HepG2 (cell line): ENCODE measurements at regions not wholly inside any gene's neighbourhood (a gene's known extent, or its start where the extent isn't known, plus 50 kb on each side); places are given as distances from the start of the nearest gene placed in this dataset.

Experiments used
- ATAC-seq: fragments of 200-7000 bp; cut with Tn5 transposase; 3 replicates; pipeline ENCODE4 v1.9.1; 2020; ENCODE audit warnings: mild to moderate bottlenecking, moderate library complexity
- BruUV-seq: library from RNA; stranded (reverse); fragments of 400-500 nt; replicated peaks from 2 replicates; lab custom pipeline; 2021; lab: Mats Ljungman, UMichigan
- CTCF ChIA-PET: fragments of 300-600 bp; formaldehyde crosslinking; extraction: SDS; loops from one replicate; lab custom pipeline; 2021; ENCODE audit warnings: low total read pairs, inconsistent platforms, low intra/inter-chr PET ratio; lab: Yijun Ruan, JAX
- POLR2A ChIA-PET: fragments of 350-600 bp; sonication (Branson Sonifier 250); formaldehyde crosslinking; loops from one replicate; lab custom pipeline; 2020; ENCODE audit warnings: antibody characterized with exemption, inconsistent platforms; lab: Yijun Ruan, JAX
- DNase-seq: peaks from one replicate; pipeline ENCODE4 v3.0.0-alpha.2; 2015; ENCODE audit warnings: low spot score
- FAIRE-seq: peaks from 3 replicates; lab custom pipeline; 2011; peaks lifted over from hg19 to GRCh38; lab: Jason Lieb, UNC
- H2AFZ ChIP-seq: one replicate; pipeline ENCODE4 v1.6.1; 2011; ENCODE audit warnings: low read length, inconsistent platforms
- H3K27ac ChIP-seq: fragments of 300-600 bp; 3 replicates; pipeline ENCODE4 v1.8.0; 2011; ENCODE audit warnings: mixed run types, mild to moderate bottlenecking, mixed read lengths, low read length, inconsistent platforms; ENCODE audit not compliant: insufficient read depth; ENCODE audit errors: extremely low read length
- H3K27me3 ChIP-seq, 2 experiments: fragments of 200-600 bp in 1 of 2; 2 replicates in 1 of 2; 3 replicates in 1 of 2; pipeline versions ENCODE4 v1.6.0 to v1.8.0; 2011; ENCODE audit warnings: low read length in 2 of 2, mild to moderate bottlenecking in 2 of 2, moderate library complexity in 2 of 2, inconsistent platforms in 1 of 2; ENCODE audit not compliant: insufficient read depth in 2 of 2, control insufficient read depth in 1 of 2
- H3K36me3 ChIP-seq, 2 experiments: fragments of 200-600 bp in 1 of 2; replicated peaks in 1 of 2; 2 replicates in 1 of 2; 3 replicates in 1 of 2; pipeline versions ENCODE4 v1.5.1 to v1.8.0; 2011; ENCODE audit warnings: low read length in 2 of 2, inconsistent platforms in 1 of 2; ENCODE audit not compliant: insufficient read depth in 2 of 2, control insufficient read depth in 1 of 2
- H3K4me1 ChIP-seq: 2 replicates; pipeline ENCODE4 v1.5.1; 2012; ENCODE audit warnings: low read length, inconsistent platforms; ENCODE audit not compliant: insufficient read depth
- H3K4me2 ChIP-seq: 2 replicates; pipeline ENCODE4 v1.6.0; 2011; ENCODE audit warnings: low read depth, low read length, inconsistent platforms
- H3K4me3 ChIP-seq, 3 experiments: fragments of 200-600 bp in 1 of 3; sonication (generic), shearing (Covaris generic) in 1 of 3; replicated peaks in 1 of 3; 2 replicates each; pipeline ENCODE4 v1.5.1; 2011 to 2016; ENCODE audit warnings: low read length in 3 of 3, inconsistent platforms in 2 of 3, low read depth in 2 of 3, mild to moderate bottlenecking in 2 of 3, control low read depth in 1 of 3, mixed read lengths in 1 of 3; ENCODE audit not compliant: insufficient read depth in 1 of 3
- H3K79me2 ChIP-seq: one replicate; pipeline ENCODE4 v1.6.1; 2011; ENCODE audit warnings: low read length, inconsistent platforms; ENCODE audit not compliant: insufficient read depth
- H3K9ac ChIP-seq: 2 replicates; pipeline ENCODE4 v1.6.0; 2011; ENCODE audit warnings: mild to moderate bottlenecking, low read depth, low read length, inconsistent platforms; ENCODE audit not compliant: insufficient read depth
- H3K9me3 ChIP-seq: 2 replicates; pipeline ENCODE4 v1.5.1; 2012; ENCODE audit warnings: mild to moderate bottlenecking, low read length
- H4K20me1 ChIP-seq: 2 replicates; pipeline ENCODE4 v1.6.0; 2011; ENCODE audit warnings: inconsistent platforms, mild to moderate bottlenecking, low read length, moderate library complexity; ENCODE audit not compliant: insufficient read depth
- ATF1 ChIP-seq: IDR thresholded peaks from 2 replicates; pipeline ENCODE4 v1.6.1; 2016; ENCODE audit warnings: mild to moderate bottlenecking, control low read depth
- KDM2A ChIP-seq: sonication (generic); formaldehyde crosslinking; IDR thresholded peaks from 2 replicates; pipeline ENCODE4 v1.4.0; 2020; ENCODE audit warnings: low read depth, missing genetic modification reagents, borderline replicate concordance
- KMT2B ChIP-seq: IDR thresholded peaks from 2 replicates; pipeline ENCODE4 v1.6.1; 2016; ENCODE audit warnings: missing genetic modification reagents, missing compliant biosample characterization
- RAD51 ChIP-seq: fragments of 450-650 bp; IDR thresholded peaks from 2 replicates; pipeline ENCODE4 v1.6.1; 2016; ENCODE audit warnings: borderline replicate concordance
- YY1 ChIP-seq: IDR thresholded peaks from 2 replicates; pipeline ENCODE4 v1.6.1; 2011; ENCODE audit warnings: low read length, low read depth, moderate library complexity, mild to moderate bottlenecking; ENCODE audit not compliant: insufficient read depth, insufficient replicate concordance
- ZMAT3 ChIP-seq: sonication (generic); formaldehyde crosslinking; conservative IDR thresholded peaks from 2 replicates; pipeline ENCODE4 v1.7.0; 2021; ENCODE audit warnings: missing genetic modification reagents
- ZNF207 ChIP-seq: fragments of 450-650 bp; IDR thresholded peaks from 2 replicates; pipeline ENCODE4 v1.6.1; 2016; ENCODE audit warnings: antibody characterized with exemption, borderline replicate concordance
- ZNF343 ChIP-seq: sonication (generic); formaldehyde crosslinking; IDR thresholded peaks from 2 replicates; pipeline ENCODE4 v1.4.0; 2020; ENCODE audit warnings: mild to moderate bottlenecking, missing genetic modification reagents
- ZNF468 ChIP-seq: sonication (generic); formaldehyde crosslinking; IDR thresholded peaks from 2 replicates; pipeline ENCODE4 v1.8.0; 2022; ENCODE audit warnings: mild to moderate bottlenecking, moderate library complexity, missing genetic modification reagents
- ZNF660 ChIP-seq: sonication (generic); formaldehyde crosslinking; IDR thresholded peaks from 2 replicates; pipeline ENCODE4 v1.5.1; 2020; ENCODE audit warnings: mild to moderate bottlenecking, low read depth, missing genetic modification reagents, borderline replicate concordance
- ZNF703 ChIP-seq: sonication (generic); formaldehyde crosslinking; IDR thresholded peaks from 2 replicates; pipeline ENCODE4 v1.5.1; 2020; ENCODE audit warnings: missing genetic modification reagents, mild to moderate bottlenecking, moderate library complexity, borderline replicate concordance
- ZSCAN21 ChIP-seq: sonication (generic); formaldehyde crosslinking; IDR thresholded peaks from 2 replicates; pipeline ENCODE4 v1.8.0; 2022; ENCODE audit warnings: mild to moderate bottlenecking, missing genetic modification reagents, moderate library complexity, borderline replicate concordance
- ZSCAN29 ChIP-seq: sonication (generic); formaldehyde crosslinking; conservative IDR thresholded peaks from 2 replicates; pipeline ENCODE4 v1.4.0; 2020; ENCODE audit warnings: mild to moderate bottlenecking, missing genetic modification reagents
- WGBS: methylation state at CpG from one replicate; pipeline ENCODE4 v1.1.6; 2017; ENCODE audit warnings: low lambda C conversion rate; 5-methylcytosine and 5-hydroxymethylcytosine counted together
- in situ Hi-C: cut with HindIII; loops from 2 replicates; pipeline ENCODE4 v1.10.0; 2017; ENCODE audit warnings: low pct_unique_long_range_greater_than_20kb; ENCODE audit not compliant: extremely low pct_ligation_motif_present
- intact Hi-C: fragments of 100-400 bp; cut with micrococcal nuclease; formaldehyde crosslinking; loops from one replicate; pipeline ENCODE4 v1.10.0; 2022; ENCODE audit not compliant: unreplicated experiment
- TF ChIP-seq, protein P1 (sequence below): sonication (generic); formaldehyde crosslinking; IDR thresholded peaks from 2 replicates; pipeline ENCODE4 v1.4.0; 2020; ENCODE audit warnings: missing genetic modification reagents
- TF ChIP-seq, protein P2 (sequence below): IDR thresholded peaks from 2 replicates; pipeline ENCODE4 v1.6.1; 2016; ENCODE audit warnings: missing genetic modification reagents, missing compliant biosample characterization
- TF ChIP-seq, protein P3 (sequence below): IDR thresholded peaks from 2 replicates; pipeline ENCODE4 v1.6.1; 2012; ENCODE audit warnings: inconsistent platforms
- TF ChIP-seq, protein P4 (sequence below): sonication (generic); formaldehyde crosslinking; IDR thresholded peaks from 2 replicates; pipeline ENCODE4 v1.9.0; 2021; ENCODE audit warnings: mild to moderate bottlenecking, missing genetic modification reagents

DNA sequence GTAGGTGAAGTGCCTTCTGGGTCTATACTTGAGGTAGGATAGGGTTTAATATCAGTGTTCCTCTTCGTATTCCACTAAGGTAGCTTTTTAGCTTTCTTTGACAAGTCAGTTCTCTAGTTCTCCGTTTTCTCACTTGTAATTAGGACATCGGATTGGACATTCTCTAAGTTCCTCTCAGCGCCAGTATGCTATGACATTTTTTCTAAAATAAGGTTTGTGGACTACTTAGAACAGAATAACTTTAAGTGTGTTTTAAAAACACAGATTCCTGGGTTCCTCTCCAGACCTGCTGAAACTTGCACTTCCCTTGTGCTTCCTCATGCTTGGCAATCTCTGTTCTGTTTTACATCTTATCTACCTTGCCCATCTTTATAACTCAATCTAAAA lies 69.3 kb upstream of the YWHAQ start:
- no peak for DNase-seq
- Histone ChIP-seq H3K4me2 (no peak overlapping the region), H3K79me2 (no peaks in the 10 kb centered on the region), H2AFZ (no peak overlapping the region), H3K9me3 (no peaks in the 10 kb centered on the region), H3K4me3 (no peak overlapping the region), H3K27ac (no peak overlapping the region), H3K36me3 (no peaks in the 10 kb centered on the region), H4K20me1 (no peaks in the 10 kb centered on the region), H3K27me3 (peaks cover 0 to 3% of the 10 kb centered on the region in 2 experiments; a peak in 1 of 5 replicates), H3K4me1 (peaks cover 33% of the 10 kb centered on the region), H3K9ac (no peak overlapping the region)
- ChIA-PET POLR2A (no interaction called here), CTCF (no interaction called here)
- in situ Hi-C loops = no loop called here
- BruUV-seq = no TSS peak
- intact Hi-C loops = no loop called here
- no peak for FAIRE-seq
- ATAC-seq = no peak
- WGBS = 50% methylated on average over 4 of the region's 4 CpGs
- TF ChIP-seq ZNF660 (CRISPR knock-in tag) (no peak), KDM2A (CRISPR knock-in tag) (no peak), ATF1 (CRISPR knock-in tag) (no peak), ZNF703 (CRISPR knock-in tag) (no peak), ZSCAN21 (CRISPR knock-in tag) (no peak), ZNF207 (no peak), YY1 (no peak), ZNF343 (CRISPR knock-in tag) (no peak), ZNF468 (no peak), ZSCAN29 (CRISPR knock-in tag) (no peak), KMT2B (CRISPR knock-in tag) (no peak), ZMAT3 (CRISPR knock-in tag) (no peak), RAD51 (no peak)
- TF ChIP-seq, protein P1, sequence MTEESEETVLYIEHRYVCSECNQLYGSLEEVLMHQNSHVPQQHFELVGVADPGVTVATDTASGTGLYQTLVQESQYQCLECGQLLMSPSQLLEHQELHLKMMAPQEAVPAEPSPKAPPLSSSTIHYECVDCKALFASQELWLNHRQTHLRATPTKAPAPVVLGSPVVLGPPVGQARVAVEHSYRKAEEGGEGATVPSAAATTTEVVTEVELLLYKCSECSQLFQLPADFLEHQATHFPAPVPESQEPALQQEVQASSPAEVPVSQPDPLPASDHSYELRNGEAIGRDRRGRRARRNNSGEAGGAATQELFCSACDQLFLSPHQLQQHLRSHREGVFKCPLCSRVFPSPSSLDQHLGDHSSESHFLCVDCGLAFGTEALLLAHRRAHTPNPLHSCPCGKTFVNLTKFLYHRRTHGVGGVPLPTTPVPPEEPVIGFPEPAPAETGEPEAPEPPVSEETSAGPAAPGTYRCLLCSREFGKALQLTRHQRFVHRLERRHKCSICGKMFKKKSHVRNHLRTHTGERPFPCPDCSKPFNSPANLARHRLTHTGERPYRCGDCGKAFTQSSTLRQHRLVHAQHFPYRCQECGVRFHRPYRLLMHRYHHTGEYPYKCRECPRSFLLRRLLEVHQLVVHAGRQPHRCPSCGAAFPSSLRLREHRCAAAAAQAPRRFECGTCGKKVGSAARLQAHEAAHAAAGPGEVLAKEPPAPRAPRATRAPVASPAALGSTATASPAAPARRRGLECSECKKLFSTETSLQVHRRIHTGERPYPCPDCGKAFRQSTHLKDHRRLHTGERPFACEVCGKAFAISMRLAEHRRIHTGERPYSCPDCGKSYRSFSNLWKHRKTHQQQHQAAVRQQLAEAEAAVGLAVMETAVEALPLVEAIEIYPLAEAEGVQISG (CRISPR knock-in tag) = no peak
- TF ChIP-seq, protein P2, sequence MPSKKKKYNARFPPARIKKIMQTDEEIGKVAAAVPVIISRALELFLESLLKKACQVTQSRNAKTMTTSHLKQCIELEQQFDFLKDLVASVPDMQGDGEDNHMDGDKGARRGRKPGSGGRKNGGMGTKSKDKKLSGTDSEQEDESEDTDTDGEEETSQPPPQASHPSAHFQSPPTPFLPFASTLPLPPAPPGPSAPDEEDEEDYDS = no peak
- TF ChIP-seq, protein P3, sequence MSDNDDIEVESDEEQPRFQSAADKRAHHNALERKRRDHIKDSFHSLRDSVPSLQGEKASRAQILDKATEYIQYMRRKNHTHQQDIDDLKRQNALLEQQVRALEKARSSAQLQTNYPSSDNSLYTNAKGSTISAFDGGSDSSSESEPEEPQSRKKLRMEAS = no peak
- TF ChIP-seq, protein P4, sequence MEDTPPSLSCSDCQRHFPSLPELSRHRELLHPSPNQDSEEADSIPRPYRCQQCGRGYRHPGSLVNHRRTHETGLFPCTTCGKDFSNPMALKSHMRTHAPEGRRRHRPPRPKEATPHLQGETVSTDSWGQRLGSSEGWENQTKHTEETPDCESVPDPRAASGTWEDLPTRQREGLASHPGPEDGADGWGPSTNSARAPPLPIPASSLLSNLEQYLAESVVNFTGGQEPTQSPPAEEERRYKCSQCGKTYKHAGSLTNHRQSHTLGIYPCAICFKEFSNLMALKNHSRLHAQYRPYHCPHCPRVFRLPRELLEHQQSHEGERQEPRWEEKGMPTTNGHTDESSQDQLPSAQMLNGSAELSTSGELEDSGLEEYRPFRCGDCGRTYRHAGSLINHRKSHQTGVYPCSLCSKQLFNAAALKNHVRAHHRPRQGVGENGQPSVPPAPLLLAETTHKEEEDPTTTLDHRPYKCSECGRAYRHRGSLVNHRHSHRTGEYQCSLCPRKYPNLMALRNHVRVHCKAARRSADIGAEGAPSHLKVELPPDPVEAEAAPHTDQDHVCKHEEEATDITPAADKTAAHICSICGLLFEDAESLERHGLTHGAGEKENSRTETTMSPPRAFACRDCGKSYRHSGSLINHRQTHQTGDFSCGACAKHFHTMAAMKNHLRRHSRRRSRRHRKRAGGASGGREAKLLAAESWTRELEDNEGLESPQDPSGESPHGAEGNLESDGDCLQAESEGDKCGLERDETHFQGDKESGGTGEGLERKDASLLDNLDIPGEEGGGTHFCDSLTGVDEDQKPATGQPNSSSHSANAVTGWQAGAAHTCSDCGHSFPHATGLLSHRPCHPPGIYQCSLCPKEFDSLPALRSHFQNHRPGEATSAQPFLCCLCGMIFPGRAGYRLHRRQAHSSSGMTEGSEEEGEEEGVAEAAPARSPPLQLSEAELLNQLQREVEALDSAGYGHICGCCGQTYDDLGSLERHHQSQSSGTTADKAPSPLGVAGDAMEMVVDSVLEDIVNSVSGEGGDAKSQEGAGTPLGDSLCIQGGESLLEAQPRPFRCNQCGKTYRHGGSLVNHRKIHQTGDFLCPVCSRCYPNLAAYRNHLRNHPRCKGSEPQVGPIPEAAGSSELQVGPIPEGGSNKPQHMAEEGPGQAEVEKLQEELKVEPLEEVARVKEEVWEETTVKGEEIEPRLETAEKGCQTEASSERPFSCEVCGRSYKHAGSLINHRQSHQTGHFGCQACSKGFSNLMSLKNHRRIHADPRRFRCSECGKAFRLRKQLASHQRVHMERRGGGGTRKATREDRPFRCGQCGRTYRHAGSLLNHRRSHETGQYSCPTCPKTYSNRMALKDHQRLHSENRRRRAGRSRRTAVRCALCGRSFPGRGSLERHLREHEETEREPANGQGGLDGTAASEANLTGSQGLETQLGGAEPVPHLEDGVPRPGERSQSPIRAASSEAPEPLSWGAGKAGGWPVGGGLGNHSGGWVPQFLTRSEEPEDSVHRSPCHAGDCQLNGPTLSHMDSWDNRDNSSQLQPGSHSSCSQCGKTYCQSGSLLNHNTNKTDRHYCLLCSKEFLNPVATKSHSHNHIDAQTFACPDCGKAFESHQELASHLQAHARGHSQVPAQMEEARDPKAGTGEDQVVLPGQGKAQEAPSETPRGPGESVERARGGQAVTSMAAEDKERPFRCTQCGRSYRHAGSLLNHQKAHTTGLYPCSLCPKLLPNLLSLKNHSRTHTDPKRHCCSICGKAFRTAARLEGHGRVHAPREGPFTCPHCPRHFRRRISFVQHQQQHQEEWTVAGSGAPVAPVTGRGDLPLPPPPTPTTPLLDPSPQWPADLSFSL = no peak
